LoVo (cell line): ENCODE measurements at regions not wholly inside any gene's neighbourhood (a gene's known extent, or its start where the extent isn't known, plus 50 kb on each side); places are given as distances from the start of the nearest gene placed in this dataset.

Experiments
- DNase-seq: peaks from one replicate; pipeline ENCODE4 v3.0.0-alpha.2; 2016; ENCODE audit warnings: low spot score

DNA sequence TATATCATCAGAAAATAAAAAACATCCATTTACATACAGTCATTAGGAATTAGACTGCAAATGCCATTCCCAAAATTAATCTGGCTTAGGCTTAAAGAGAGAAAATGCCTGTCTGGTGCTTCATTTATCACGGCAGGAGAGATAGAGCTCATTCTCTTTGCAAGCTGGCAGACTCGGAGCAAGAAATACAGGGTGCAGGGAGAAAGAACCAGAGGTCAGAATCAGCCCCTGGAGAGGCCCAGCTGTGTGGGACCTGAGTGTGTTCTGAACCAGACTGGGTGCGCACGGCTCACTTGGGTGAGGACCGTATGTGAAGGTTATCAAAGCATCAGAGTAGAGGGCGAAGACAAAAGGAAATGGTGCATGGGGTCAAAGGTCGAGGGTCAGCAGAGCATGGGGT is 227.8 kb downstream of the ACKR3 start:
- no peak for DNase-seq

DNA sequence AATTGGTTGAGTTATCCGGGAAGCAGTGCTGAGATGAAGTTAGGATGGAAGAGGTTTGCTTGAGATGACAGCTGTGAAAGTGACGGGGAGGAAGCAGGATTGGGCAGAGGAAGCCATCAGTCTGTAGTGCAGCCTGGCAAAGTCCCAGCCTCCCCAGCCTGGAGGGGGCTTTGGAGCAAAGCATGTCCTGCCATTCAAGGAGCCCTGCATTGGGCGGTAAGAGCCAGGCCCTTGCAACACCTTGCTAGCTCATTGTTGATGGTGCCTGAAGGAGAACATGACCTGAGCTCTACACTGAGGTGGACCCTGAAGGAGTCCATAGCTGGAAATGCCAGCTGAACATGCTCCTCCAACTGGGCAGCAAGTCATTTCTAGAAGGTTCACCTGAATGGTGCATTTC is 228.9 kb downstream of the ACKR3 start:
- no peak for DNase-seq

DNA sequence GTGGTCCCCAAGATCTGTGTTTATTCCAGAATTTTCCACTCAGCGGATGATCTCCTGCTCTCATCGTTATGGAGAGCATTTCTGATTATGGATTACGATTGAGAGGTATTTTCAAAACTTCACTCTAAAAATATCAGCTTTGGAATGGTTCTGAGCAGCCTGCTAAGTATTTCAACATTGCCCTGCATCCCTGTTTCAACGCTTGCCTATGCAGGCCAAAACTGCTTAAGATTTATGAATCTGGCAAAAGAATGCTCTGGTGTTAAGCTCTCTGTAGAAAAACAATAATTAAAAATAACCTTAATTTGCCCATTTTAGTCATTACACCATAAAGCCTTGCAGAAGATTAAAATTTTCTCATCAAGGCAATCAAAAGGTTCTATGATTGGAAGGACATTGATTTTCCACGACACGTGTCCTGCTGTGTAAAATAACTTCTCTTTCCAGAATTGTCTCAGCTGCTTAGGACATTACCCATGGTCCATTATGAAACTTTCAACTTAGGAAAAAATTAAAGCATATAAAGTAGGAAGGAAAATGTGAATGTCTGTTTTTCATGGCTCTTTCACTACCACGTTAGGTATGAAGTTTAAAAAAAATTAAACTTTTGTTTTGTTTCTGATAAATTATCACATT is 229.9 kb downstream of the ACKR3 start:
- DNase-seq = no peak

DNA sequence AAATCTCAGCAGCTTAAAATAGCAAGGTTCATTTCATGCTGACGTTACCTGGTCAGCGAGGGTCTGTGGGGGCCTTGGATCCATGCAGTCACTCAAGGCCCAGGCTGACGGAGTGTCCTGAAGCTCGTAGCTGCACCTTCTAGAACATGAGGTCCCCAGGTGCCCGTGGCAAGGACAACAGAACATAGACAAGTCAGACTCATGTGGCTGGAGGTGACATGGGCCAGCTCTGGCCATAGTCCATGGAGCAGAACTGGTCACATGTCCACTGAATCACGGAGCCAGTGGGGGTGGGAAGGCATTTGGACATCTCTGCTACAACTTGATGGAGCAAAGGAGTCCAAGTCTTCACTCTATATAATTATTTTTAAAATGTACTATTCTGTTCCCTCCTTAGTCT is 233.2 kb downstream of the ACKR3 start:
- DNase-seq = no peak

DNA sequence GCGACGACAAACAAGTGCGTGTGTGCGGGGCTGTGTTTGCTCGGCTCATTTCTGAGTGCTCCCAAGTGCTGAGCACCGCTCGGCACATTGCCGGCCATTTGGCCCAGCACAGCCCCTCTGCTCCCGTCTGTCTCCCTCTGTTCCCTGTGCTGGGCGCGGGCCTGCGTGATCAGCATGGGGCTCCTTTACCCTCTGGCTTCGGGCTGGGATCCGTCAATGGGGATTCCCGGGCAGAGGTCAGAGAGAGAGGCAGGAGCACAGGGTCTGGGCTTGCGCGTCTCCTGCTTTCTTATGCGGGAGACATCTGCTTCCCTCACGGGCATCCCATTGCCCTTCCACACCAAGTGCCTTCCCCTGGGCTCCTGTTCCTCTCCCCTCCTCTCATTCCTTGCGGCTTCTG is 234.0 kb downstream of the ACKR3 start:
- no peak for DNase-seq

DNA sequence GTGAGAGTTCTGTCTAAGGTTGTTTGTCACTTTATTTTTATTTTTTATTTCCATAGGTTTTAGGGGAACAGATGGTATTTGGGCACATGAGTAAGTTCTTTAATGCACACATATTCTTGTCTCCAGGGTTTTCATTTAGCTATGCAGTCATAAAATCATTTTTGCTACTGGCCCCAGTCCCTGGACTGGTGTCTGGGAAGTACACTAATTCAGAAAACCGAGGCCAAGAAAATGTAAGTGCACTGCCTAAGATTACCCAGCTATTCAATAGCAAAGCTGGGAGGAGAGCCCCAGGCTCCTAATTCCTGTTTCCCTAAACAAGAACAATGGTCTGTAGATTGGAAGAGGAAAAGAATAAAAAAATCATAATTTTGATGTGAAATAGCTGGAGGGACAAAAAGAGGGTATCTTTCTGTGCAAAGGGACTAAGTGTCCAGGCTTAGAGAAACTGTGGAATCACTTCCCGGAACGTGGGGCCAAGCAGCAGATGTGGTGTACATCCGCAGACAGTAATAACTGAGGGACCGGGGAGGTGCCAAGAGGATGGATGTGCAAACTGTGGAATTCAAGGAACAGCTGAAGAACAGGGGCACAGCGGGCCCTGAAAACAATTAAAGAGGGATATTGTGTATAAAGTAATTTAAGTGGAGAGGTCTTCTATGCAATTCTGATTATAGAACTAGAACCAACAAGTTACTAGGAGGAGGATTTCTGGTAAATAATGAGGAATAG is 236.3 kb downstream of the ACKR3 start:
- DNase-seq = no peak

DNA sequence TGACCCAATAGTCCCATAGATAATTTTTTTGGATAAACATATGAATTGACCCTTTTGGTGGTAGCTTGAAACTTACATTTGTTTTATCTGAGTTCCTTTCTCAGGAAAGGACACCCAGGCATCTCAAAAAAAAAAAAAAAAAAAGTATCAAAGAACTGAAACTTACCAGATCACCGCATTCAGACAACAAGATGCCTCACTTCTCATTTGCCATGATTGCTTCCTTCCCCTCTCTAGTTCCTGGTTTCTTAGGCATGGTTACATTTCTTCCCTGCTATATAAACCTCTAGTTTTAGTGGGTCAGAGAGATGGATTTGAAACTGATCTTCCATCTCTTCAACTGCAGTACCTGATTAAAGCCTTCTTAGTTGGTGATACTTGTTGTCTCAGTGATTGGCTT is 240.1 kb downstream of the ACKR3 start:
- DNase-seq = no peak

DNA sequence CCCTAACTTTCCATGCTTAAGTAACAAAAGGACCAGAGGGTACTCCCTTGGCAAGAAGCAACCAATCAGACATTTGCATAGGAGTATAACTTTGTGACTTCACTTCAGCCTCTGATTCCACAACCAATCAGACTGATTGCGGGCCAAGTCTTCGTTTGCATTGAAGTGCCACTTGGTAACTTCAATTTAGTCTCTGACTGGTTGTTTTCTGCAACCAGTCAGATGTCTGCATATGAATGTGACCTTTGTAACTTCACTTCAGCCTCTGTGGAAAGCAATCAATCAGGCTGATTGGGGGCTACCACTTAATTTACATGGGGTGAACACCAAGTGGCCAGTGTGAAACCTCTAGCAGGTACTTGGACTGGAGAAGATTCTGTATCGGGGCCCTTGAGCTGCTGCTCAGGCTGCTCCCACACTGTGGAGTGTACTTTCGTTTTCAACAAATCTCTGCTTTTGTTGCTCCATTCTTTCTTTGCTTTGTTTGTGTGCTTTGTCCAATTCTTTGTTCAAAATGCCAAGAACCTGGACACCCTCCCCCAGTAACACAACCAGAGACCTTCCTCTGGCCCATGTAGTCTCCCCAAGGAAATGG is 241.5 kb downstream of the ACKR3 start:
- no peak for DNase-seq

DNA sequence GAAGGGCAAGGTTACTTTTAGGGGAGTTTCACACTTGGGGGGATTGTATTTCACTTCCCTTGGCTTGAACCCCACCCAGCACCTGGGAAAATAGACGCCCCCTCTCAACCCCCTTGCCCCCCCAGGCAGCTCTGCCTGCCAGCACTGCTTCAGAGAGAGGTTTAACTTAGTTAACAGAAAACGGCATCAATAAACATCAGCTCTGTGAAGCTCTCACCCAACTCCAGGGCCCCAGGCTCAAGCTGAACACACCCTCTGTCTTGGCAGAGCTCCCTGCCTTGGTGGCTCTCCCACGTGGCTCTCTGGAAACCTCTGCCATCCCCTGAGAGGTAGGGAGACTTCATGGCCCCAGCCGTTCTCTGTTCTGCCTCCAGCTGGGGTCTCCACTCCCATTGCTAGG is 244.1 kb downstream of the ACKR3 start:
- no peak for DNase-seq

DNA sequence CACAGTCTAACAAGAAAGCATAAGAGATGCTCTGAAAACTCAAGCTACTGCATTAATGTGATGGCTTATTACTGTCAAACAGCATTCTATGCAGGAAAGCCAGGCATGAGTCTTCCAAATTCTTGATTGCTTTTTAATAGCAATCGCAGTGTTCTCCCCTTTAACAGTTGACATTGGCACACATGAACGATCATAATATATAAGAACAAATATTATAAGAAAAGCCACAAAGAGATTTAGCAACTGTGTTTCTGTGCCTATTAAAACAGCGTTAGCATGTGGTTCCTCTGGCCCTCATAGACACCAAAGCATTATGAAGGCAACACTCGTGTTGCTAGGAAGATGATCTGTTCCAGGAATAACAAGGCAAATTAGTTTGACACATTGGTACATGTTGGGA is 245.0 kb downstream of the ACKR3 start:
- DNase-seq = no peak

DNA sequence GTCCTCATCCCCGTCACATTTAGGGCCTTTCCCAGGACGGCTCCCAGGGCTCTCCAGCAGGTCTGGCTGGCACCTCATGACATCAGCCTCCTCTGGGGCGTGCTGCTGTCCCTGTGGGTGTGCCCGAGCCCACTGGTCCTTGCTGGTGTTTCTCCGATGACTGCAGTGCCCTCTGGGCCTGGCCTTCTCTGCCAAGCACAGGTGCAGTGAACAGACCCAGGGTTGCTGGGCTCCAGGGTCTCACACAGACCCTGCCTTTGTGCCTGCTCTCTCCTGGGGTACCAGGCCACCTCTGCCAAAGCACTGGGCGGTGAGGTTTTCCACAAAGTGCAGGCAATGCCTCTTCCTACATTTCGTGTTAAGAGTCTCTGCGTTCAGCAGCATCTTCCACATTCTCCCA is 246.1 kb downstream of the ACKR3 start:
- no peak for DNase-seq

DNA sequence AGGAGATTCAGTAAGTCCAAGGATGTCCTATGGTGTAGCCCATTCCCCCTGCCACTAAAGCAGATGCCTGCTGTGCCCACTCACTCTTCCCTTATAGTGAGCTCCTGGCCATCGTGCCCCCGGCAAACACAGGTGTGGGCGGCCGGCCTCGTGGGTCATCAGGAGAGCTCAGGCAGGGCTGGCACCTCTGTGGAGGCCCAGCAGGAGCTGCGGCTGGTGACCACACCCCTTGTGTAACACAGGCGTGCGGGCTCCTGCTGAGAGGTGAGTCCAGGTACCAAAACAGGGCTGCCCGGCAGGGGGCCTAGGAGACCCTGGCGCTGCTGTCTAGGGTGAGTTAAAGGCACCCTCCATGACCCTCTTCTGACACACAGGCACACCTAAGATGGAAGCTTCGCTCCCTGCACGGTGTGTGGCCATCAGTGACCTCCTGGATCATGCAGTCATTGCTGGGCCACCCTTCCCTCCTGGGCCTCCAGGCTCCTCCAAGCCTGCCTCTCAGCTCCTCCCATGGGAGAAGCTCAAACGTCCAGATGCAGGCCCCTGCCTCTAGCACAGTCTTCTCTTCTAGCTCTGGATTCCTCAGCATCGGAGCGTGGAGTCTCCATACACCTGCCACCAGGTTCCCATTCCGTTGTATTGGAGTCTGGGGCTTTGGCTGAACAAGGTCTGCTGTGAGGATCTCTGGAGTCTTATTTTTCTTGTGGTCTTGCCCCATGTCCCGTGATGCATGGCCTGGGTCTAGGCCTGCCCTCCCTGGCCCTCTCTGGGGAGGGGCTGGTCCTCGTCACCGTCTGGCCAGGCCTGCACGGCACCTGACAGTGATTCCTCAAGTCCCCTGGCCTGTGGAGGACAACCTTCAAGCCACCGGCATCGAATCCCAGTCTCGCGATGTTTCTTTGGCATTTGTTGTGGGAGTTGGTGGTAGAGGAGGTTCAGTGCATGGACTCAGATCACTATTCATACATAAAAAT is 246.9 kb downstream of the ACKR3 start:
- no peak for DNase-seq

DNA sequence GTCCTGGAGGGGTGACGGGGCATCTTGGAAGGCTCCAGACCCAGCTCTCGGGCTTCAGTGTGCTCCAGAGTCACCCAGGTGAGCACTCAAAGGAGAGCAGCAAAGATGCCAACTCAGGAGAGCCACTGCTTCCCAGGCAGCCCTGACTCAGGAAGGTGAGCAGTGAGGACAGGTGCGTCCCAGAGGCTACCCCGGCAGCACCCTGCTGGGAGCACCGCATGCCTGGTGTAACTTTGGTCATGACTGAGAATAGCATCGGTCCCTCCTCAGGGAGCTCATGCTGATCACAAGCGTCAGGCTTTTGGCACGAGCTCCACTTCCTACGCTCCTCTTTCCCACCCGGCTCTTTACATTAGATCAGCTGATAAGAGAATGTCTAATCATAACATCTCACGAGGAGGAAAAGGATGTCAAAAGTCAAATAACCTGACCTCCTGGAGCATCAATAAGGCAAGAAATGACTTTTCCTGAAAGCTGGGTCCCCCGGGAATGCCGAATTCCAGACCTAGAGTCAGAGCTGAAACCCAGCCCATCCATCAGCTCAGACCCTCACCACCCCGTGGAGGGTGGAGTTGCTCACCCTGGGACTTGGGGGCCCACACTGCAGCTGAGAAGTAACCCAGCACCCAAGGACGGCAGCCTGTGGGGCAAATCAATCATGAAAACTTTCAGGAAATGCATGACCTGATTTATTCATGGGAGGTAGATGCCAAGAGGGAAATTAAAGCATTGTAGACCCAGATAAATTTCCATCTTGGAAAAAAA is 248.8 kb downstream of the ACKR3 start:
- DNase-seq = no peak

DNA sequence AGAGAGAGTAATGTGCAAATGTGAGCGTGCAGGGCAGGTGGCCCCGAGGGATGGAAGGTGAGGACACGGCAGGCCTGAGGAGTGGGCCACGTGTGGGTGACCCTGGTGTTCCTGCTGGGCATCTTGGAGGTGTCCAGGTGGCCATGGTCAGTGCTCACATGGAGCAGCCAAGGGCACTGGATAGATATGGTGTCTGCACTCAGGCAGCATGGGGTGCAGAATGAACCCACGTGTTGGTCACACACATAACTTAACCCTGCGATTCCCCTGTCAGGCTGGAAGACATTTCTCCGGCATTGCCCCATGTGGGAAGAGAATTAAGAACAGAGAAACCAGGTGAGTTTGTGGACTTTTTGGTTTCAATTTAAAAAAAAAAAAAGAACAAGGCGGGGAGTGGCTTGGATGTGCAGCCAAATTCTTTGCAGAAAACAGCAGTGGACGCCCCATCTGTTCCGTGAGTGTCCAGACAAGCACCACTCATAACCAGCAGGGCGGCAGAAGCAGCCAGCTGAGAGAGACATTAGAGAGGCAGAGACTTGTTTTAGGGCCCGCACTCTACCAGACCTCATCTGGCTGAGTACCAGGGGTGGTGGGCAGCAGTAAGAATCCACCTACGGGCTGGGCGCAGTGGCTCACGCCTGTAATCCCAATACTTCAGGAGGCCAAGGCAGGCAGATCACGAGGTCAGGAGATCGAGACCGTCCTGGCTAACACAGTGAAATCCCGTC is 249.8 kb downstream of the ACKR3 start:
- DNase-seq = no peak

DNA sequence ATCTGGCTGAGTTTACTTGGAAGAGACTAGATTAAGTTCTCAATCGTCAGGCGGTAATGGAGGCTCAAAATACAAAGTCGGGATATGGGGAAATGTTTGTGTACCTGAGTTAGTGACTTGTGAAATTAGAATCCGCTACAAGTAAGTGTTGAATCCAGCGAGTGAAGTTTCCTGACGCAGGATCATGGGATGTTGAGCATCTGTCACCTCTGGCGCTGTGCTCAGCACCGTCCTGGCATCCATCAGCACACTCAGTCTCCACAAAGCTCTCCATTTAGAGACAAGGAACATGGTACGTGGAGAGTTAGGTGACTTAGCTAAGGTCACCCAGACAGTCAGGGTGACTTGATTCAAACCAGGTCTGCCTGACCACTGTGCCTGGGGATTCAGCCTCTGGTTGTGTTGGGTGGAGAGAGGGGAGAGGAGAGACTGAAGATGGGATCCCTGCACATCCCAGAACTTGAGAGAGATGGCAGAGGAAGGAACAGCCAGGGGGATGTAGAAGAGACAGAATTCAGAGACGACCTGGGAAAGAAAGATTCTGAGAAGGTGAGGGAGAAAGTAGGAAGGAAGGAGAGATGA is 251.2 kb downstream of the ACKR3 start:
- DNase-seq = no peak

DNA sequence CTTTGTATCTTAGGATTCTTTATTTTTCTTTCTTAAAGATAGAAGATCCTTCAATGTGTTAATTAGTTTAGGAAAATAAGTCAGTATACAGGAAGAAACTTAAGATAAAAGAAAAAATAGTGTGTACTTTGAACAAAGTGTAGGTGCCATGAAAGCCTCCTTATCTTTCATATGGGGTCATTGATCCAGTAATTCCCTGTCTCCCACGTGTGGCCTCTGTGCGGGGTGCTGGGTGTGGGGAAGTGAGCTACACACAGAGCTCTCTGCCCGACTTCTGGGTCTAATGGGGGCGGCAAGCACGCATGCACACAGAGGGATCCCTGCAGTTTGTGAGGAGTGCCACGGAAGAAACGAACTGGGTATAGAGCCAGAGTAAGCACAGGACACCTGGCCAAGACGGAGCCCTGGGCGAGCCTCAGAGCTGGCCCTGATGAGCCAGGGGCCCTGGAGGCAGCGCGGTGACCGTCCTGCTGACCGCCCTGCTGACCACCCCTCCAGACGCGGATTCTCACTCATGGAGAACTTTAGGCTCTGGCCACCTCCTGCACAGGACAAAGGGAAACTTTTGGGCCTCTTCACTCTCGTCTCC is 253.5 kb downstream of the ACKR3 start:
- DNase-seq = no peak

DNA sequence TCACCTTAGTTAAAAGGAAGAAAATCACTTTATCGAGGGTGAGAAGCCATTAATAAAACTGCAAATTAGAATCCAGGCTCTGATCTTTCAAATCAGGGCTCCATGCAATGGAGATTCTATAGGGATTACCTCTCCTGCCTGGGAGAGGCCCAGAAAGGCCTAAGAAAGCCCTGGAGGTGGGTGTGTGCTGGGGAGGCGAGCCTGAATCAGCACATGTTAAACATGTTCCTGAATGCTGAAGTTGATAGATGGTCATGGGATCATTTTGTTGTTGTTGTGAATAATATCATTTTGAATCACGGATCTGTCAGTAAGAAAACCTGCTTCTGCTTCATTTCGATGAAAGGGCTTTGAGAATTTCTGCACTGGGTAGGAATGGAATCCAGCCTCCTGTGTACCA is 254.3 kb downstream of the ACKR3 start:
- DNase-seq = no peak

DNA sequence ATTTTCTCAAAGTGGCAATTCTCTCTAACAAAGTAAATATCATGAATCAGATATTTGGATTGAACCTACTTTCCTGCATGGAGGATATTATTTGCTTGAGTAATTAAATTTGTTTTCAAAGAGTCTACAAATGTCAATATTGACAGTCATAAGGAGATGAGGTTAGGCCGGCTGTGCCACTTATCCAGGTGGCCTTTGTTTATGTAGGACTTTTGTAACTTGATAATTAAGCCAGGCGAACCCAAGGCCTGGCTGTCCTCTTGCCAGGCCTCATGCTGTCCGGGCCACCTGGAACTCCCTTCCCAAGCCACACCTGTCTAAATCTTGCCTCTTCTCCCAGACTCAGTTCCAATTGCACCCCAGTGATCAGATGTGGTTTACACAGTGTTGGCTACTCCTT is 255.2 kb downstream of the ACKR3 start:
- DNase-seq = no peak

DNA sequence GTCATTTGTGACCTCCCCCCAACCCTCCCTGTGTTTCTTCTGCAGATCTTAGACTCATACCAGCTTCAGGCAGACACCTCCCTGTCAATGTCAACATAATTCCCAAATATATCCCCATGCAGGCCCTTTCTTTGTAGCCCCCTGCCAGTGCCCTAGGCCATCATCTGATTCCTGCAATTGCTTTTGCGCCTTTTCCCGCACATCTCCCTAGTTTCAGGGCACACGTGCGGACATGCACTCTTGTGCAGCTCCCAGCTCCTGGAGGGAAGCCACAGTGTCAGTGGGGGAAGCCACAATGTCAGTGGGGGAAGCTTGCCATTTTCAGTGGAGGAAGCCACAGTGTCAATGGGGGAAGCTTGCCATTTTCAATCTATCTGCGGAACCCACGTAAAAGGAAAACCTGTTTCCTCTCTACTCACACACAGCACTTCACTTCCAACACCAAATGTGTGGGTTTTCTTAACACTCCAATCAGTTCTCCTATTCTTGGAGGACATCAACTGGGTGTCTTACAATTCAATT is 256.4 kb downstream of the ACKR3 start:
- no peak for DNase-seq

DNA sequence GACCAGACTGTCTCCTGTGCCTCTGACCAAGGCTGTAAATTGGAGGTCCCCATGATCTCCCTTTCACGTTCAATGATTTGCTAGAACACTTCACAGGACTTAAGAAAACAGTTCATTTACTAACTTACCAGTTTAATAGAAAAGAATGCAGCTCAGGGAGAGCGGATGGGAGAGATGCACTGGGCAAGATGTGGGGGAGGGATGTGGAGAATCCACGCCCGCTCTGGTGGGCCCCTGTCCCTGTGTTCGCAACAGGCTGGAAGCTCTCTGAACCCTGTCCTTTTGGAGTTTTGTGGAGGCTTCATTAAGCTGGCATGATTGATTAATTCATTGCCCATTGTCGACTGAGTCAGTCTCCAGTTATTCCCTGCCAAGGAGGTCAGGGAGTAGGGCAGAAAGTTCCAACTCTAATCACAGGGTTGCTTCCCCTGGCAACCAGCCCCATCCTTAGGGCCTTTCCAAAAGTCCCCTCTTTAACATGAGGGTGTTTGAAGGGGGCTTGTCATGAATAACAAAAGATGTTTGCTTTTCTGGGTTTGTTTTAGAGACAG is 257.1 kb downstream of the ACKR3 start:
- DNase-seq = no peak
